Fibroblast of mammary gland (primary cell): ENCODE measurements at regions not wholly inside any gene's neighbourhood (a gene's known extent, or its start where the extent isn't known, plus 50 kb on each side); places are given as distances from the start of the nearest gene placed in this dataset.

Source experiments
- DNase-seq: peaks from one replicate; pipeline ENCODE4 v3.0.0-alpha.2; 2010; ENCODE audit warnings: low read depth
- H3K4me3 ChIP-seq: 2 replicates; pipeline ENCODE4 v1.5.1; 2011; ENCODE audit warnings: low read depth, mild to moderate bottlenecking, low read length, moderate library complexity; ENCODE audit not compliant: control insufficient read depth
- CTCF ChIP-seq: conservative IDR thresholded peaks from 2 replicates; pipeline ENCODE4 v1.5.1; 2011; ENCODE audit warnings: low read depth, low read length, inconsistent platforms; ENCODE audit not compliant: control insufficient read depth, insufficient read depth

GRCh38 chr16:13390093-13390985, 488.9 kb downstream of the SHISA9 start:
- H3K4me3 ChIP-seq: no peak overlapping the region
- no peak for TF ChIP-seq CTCF
- DNase-seq: no peak

- no peak overlapping the region for H3K4me3 ChIP-seq
- TF ChIP-seq CTCF: no peak
- no peak for DNase-seq
Observed at GRCh38 chr16:13390986-13391305, 489.5 kb downstream of the SHISA9 start.

- DNase-seq: no peak
- TF ChIP-seq CTCF: no peak
- H3K4me3 ChIP-seq: no peak overlapping the region
Observed at GRCh38 chr16:13391337-13391736, 489.9 kb downstream of the SHISA9 start.

GRCh38 chr16:13392341-13392740, 490.9 kb downstream of the SHISA9 start:
- H3K4me3 ChIP-seq: no peak overlapping the region
- no peak for DNase-seq
- no peak for TF ChIP-seq CTCF

GRCh38 chr16:13393816-13394215, 492.4 kb downstream of the SHISA9 start:
- no peak for DNase-seq
- no peak overlapping the region for H3K4me3 ChIP-seq
- TF ChIP-seq CTCF: no peak

- DNase-seq: no peak
- no peak overlapping the region for H3K4me3 ChIP-seq
- no peak for TF ChIP-seq CTCF
Observed at GRCh38 chr16:13394488-13394887, 493.1 kb downstream of the SHISA9 start.

- H3K4me3 ChIP-seq: no peak overlapping the region
- DNase-seq: no peak
- TF ChIP-seq CTCF: no peak
Observed at GRCh38 chr16:13397126-13397525, 495.7 kb downstream of the SHISA9 start.
